KOPT-K1 (cell line): ENCODE measurements at regions not wholly inside any gene's neighbourhood (a gene's known extent, or its start where the extent isn't known, plus 50 kb on each side); places are given as distances from the start of the nearest gene placed in this dataset.
"Not testable (repeated sequence)": the region's sequence is repeated elsewhere in the genome, so short reads cannot be mapped to it uniquely, and the experiment has no call there.

ENCODE experiments used
- H3K27ac ChIP-seq: fragments of 200-600 bp; sonication (generic); 2 replicates; pipeline ENCODE4 v1.5.1; 2016; ENCODE audit warnings: antibody characterized with exemption, mild to moderate bottlenecking, low read depth, low read length; ENCODE audit not compliant: poor library complexity, severe bottlenecking
- H3K36me3 ChIP-seq: fragments of 200-600 bp; sonication (generic); 2 replicates; pipeline ENCODE4 v1.5.1; 2017; ENCODE audit warnings: antibody characterized with exemption, mild to moderate bottlenecking, low read length, moderate library complexity; ENCODE audit not compliant: insufficient read depth
- H3K9me3 ChIP-seq: fragments of 200-600 bp; sonication (generic); 2 replicates; pipeline ENCODE4 v1.5.1; 2017; ENCODE audit warnings: antibody characterized with exemption, low read length, mild to moderate bottlenecking; ENCODE audit not compliant: insufficient read depth, poor library complexity, severe bottlenecking

- H3K36me3 ChIP-seq: no peaks in the 10 kb centered on the region
- H3K27ac ChIP-seq: no peak overlapping the region
- no peaks in the 10 kb centered on the region for H3K9me3 ChIP-seq
These were observed 107.0 kb downstream of the CRLF3 start for GRCh38 chr17:30717291-30718098.

GRCh38 chr17:30716461-30717290 lies 107.8 kb downstream of the CRLF3 start:
- Histone ChIP-seq H3K9me3 (no peaks in the 10 kb centered on the region), H3K27ac (no peak overlapping the region), H3K36me3 (no peaks in the 10 kb centered on the region)

GRCh38 chr17:30714825-30715622 lies 109.5 kb downstream of the CRLF3 start:
- H3K9me3 ChIP-seq, H3K36me3 ChIP-seq, H3K27ac ChIP-seq: not testable (repeated sequence)

- not testable (repeated sequence) for H3K27ac ChIP-seq
These were observed 110.7 kb downstream of the CRLF3 start for GRCh38 chr17:30713805-30714204.

GRCh38 chr17:30712859-30713258 lies 111.6 kb downstream of the CRLF3 start:
- H3K9me3 ChIP-seq, H3K36me3 ChIP-seq, H3K27ac ChIP-seq: not testable (repeated sequence)

More at GRCh38 chr17:30713805-30714204, 110.7 kb downstream of the CRLF3 start:
- H3K9me3 ChIP-seq, H3K36me3 ChIP-seq: not testable (repeated sequence)

GRCh38 chr17:30711626-30712507 lies 112.6 kb downstream of the CRLF3 start:
- not testable (repeated sequence) for H3K9me3 ChIP-seq, H3K27ac ChIP-seq, H3K36me3 ChIP-seq

- not testable (repeated sequence) for H3K27ac ChIP-seq, H3K9me3 ChIP-seq, H3K36me3 ChIP-seq
These were observed 113.3 kb downstream of the CRLF3 start for GRCh38 chr17:30711176-30711575.

- H3K27ac ChIP-seq: peak overlapping the region; percentile 91
- H3K9me3 ChIP-seq, H3K36me3 ChIP-seq: not testable (repeated sequence)
These were observed 114.0 kb downstream of the CRLF3 start for GRCh38 chr17:30710276-30711088.

- H3K36me3 ChIP-seq, H3K9me3 ChIP-seq: not testable (repeated sequence)
- peak overlapping the region; percentile 91 for H3K27ac ChIP-seq
These were observed 114.8 kb downstream of the CRLF3 start for GRCh38 chr17:30709561-30710275.

GRCh38 chr17:30709096-30709495 lies 115.4 kb downstream of the CRLF3 start:
- not testable (repeated sequence) for H3K36me3 ChIP-seq, H3K9me3 ChIP-seq
- peak overlapping the region; percentile 91 for H3K27ac ChIP-seq

GRCh38 chr17:30708241-30709078 lies 116.0 kb downstream of the CRLF3 start:
- not testable (repeated sequence) for H3K36me3 ChIP-seq, H3K9me3 ChIP-seq
- H3K27ac ChIP-seq: peak overlapping the region; percentile 91

- peak overlapping the region; percentile 91 for H3K27ac ChIP-seq
- not testable (repeated sequence) for H3K36me3 ChIP-seq, H3K9me3 ChIP-seq
These were observed 116.7 kb downstream of the CRLF3 start for GRCh38 chr17:30707724-30708240.
